Mesenchymal stem cell (in vitro differentiated cells and primary cell): ENCODE measurements at regions not wholly inside any gene's neighbourhood (a gene's known extent, or its start where the extent isn't known, plus 50 kb on each side); places are given as distances from the start of the nearest gene placed in this dataset.

Source experiments
- DNase-seq: peaks from one replicate; pipeline ENCODE4 v3.0.0-alpha.2; 2013
- H2AFZ ChIP-seq: one replicate; pipeline ENCODE4 v1.6.1; 2013; ENCODE audit warnings: low read depth, mild to moderate bottlenecking, control low read depth, inconsistent platforms, low read length, moderate library complexity
- H2AK5ac ChIP-seq: 2 replicates; pipeline ENCODE4 v1.6.1; 2013; ENCODE audit warnings: low read length, moderate library complexity, mild to moderate bottlenecking, inconsistent platforms; ENCODE audit not compliant: severe bottlenecking
- H2BK120ac ChIP-seq: one replicate; pipeline ENCODE4 v1.6.1; 2013; ENCODE audit warnings: low read depth, mild to moderate bottlenecking, inconsistent platforms, low read length, moderate library complexity
- H2BK12ac ChIP-seq, 2 experiments: one replicate each; pipeline ENCODE4 v1.6.1; 2013; ENCODE audit warnings: inconsistent platforms in 2 of 2, low read length in 2 of 2, mild to moderate bottlenecking in 2 of 2, moderate library complexity in 2 of 2, control low read depth in 1 of 2
- H2BK15ac ChIP-seq: one replicate; pipeline ENCODE4 v1.6.1; 2013; ENCODE audit warnings: mild to moderate bottlenecking, low read depth, inconsistent platforms; ENCODE audit not compliant: poor library complexity, severe bottlenecking
- H2BK5ac ChIP-seq: 2 replicates; pipeline ENCODE4 v1.6.1; 2013; ENCODE audit warnings: low read depth, mild to moderate bottlenecking, low read length, control low read depth, inconsistent platforms; ENCODE audit not compliant: poor library complexity, severe bottlenecking
- H3K14ac ChIP-seq, 2 experiments: one replicate each; pipeline ENCODE4 v1.6.1; 2013; ENCODE audit warnings: inconsistent platforms in 2 of 2, low read length in 2 of 2, control low read depth in 1 of 2, mild to moderate bottlenecking in 1 of 2, moderate library complexity in 1 of 2
- H3K18ac ChIP-seq, 2 experiments: one replicate each; pipeline ENCODE4 v1.6.1; 2013; ENCODE audit warnings: inconsistent platforms in 2 of 2, low read length in 2 of 2, control low read depth in 1 of 2, low read depth in 1 of 2, mild to moderate bottlenecking in 1 of 2
- H3K23ac ChIP-seq, 2 experiments: one replicate each; pipeline ENCODE4 v1.6.1; 2013; ENCODE audit warnings: inconsistent platforms in 2 of 2, low read length in 2 of 2, mild to moderate bottlenecking in 2 of 2, moderate library complexity in 2 of 2, control low read depth in 1 of 2
- H3K27ac ChIP-seq: 2 replicates; pipeline ENCODE4 v1.5.1; 2013; ENCODE audit warnings: mild to moderate bottlenecking, moderate library complexity, low read length, control low read depth, inconsistent platforms; ENCODE audit not compliant: poor library complexity, severe bottlenecking
- H3K27me3 ChIP-seq, 2 experiments: 2 replicates each; pipeline versions ENCODE4 v1.6.1 to v1.7.0; 2013; ENCODE audit warnings: low read length in 2 of 2, mild to moderate bottlenecking in 2 of 2, moderate library complexity in 2 of 2, control low read depth in 1 of 2, inconsistent platforms in 1 of 2; ENCODE audit not compliant: control insufficient read depth in 1 of 2, insufficient read depth in 1 of 2
- H3K36me3 ChIP-seq, 2 experiments: 2 replicates each; pipeline versions ENCODE4 v1.6.1 to v1.7.0; 2013; ENCODE audit warnings: low read length in 2 of 2, control low read depth in 1 of 2, inconsistent platforms in 1 of 2, low read depth in 1 of 2, mild to moderate bottlenecking in 1 of 2; ENCODE audit not compliant: insufficient read depth in 2 of 2, control insufficient read depth in 1 of 2
- H3K4ac ChIP-seq, 2 experiments: one replicate each; pipeline ENCODE4 v1.6.1; 2013; ENCODE audit warnings: inconsistent platforms in 2 of 2, low read length in 2 of 2, mild to moderate bottlenecking in 2 of 2, moderate library complexity in 2 of 2, control low read depth in 1 of 2, low read depth in 1 of 2
- H3K4me1 ChIP-seq: 2 replicates; pipeline ENCODE4 v1.6.1; 2013; ENCODE audit warnings: low read depth, low read length, control low read depth; ENCODE audit not compliant: control insufficient read depth, insufficient read depth
- H3K4me2 ChIP-seq: 2 replicates; pipeline ENCODE4 v1.6.1; 2013; ENCODE audit warnings: low read length, mild to moderate bottlenecking, inconsistent platforms; ENCODE audit not compliant: poor library complexity, severe bottlenecking
- H3K4me3 ChIP-seq, 2 experiments: 2 replicates each; pipeline versions ENCODE4 v1.5.1 to v1.7.0; 2013; ENCODE audit warnings: low read length in 2 of 2, mild to moderate bottlenecking in 2 of 2, control low read depth in 1 of 2, low read depth in 1 of 2; ENCODE audit not compliant: insufficient read depth in 1 of 2
- H3K79me1 ChIP-seq: replicated peaks from 2 replicates; pipeline ENCODE4 v1.6.1; 2013; ENCODE audit warnings: mild to moderate bottlenecking, control low read depth, low read length, inconsistent platforms; ENCODE audit not compliant: poor library complexity, severe bottlenecking
- H3K9ac ChIP-seq: 2 replicates; pipeline ENCODE4 v1.7.0; 2013; ENCODE audit warnings: mild to moderate bottlenecking, low read length, moderate library complexity
- H3K9me3 ChIP-seq: 2 replicates; pipeline ENCODE4 v1.7.0; 2013; ENCODE audit warnings: mild to moderate bottlenecking, low read length; ENCODE audit not compliant: control insufficient read depth
- H4K8ac ChIP-seq: one replicate; pipeline ENCODE4 v1.6.1; 2013; ENCODE audit warnings: inconsistent platforms, mild to moderate bottlenecking, low read length, moderate library complexity
- H4K91ac ChIP-seq: one replicate; pipeline ENCODE4 v1.6.1; 2013; ENCODE audit warnings: mild to moderate bottlenecking, low read length, inconsistent platforms
- WGBS: methylation state at CpG from one replicate; pipeline ENCODE4 v1.1.7; 2013; ENCODE audit warnings: mixed read lengths; 5-methylcytosine and 5-hydroxymethylcytosine counted together

DNA sequence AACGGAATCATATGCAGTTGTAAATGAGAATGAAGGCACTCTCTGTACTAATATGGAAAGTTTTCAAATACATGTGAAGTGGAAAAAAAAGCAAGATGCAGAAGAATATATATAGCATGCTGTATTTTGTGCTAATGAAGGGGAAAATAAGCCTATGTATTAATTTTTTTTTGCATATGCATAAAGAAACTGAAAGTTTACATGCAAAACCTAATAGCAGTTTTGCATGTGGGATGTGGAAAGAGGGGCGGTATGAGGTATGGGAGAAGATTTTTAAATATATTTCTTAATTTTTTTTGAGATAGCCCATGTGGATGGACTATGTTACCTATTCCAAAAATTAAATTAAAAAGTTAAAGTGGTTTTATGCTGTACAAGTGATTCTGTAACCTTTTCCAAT lies 83.7 kb upstream of the IL12B start:
- no peak overlapping the region for H2AFZ ChIP-seq
- no peak overlapping the region for H3K27ac ChIP-seq
- H3K9me3 ChIP-seq: no peaks in the 10 kb centered on the region
- H2BK5ac ChIP-seq: no peak overlapping the region
- DNase-seq: no peak
- no peak overlapping the region for H3K9ac ChIP-seq
- no peak overlapping the region for H4K91ac ChIP-seq
- no peak overlapping the region for H3K4me3 ChIP-seq
- no peak overlapping the region for H2BK12ac ChIP-seq
- H3K18ac ChIP-seq: no peak overlapping the region
- WGBS: 94% methylated on average over 2 of the region's 2 CpGs
- H3K14ac ChIP-seq: no peak overlapping the region
- no peaks in the 10 kb centered on the region for H3K79me1 ChIP-seq
- no peak overlapping the region for H3K4me2 ChIP-seq
- no peak overlapping the region for H2BK120ac ChIP-seq
- H3K23ac ChIP-seq: no peak overlapping the region
- H3K4ac ChIP-seq: no peak overlapping the region
- no peak overlapping the region for H2BK15ac ChIP-seq
- no peaks in the 10 kb centered on the region for H3K36me3 ChIP-seq
- no peak overlapping the region for H4K8ac ChIP-seq
- H2AK5ac ChIP-seq: no peak overlapping the region
- no peaks in the 10 kb centered on the region for H3K4me1 ChIP-seq
- H3K27me3 ChIP-seq: peaks cover 0 to 19% of the 10 kb centered on the region in 2 experiments

DNA sequence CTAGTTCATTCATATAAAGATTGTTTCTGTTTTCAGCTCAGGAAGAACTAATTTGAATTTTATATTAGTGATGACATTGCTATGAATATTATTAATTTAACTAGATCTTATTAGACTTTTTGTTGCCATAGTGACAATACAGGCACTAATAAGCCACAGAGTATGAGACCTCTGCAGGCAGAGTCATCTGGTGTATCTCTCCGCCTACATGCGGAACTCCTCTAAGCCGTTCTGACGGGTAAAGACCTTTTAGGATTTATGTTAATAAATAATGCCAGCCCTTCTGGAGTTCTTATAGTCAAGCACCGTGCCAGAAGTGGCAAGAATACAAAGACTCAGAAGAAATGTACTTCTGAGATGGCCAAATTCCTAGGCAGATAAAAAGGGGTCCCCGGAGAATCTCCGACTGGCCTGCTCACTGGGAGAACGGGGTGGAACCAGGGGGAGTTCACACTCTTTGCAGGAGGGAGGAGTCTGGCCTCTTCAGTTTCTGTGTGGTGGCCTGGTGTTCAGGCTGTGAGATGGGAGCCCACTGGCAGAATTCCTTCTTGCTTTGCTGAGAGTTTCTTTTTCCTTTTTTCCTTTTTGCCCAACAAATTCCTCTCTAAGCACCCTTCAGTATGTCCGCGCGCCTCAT lies 85.1 kb upstream of the IL12B start:
- Histone ChIP-seq H3K36me3 (no peaks in the 10 kb centered on the region), H4K91ac (no peak overlapping the region), H3K9me3 (no peaks in the 10 kb centered on the region), H3K23ac (no peak overlapping the region), H2BK120ac (no peak overlapping the region), H2BK12ac (no peak overlapping the region), H2BK15ac (no peak overlapping the region), H3K4me2 (no peak overlapping the region), H3K4ac (no peak overlapping the region), H2AFZ (no peak overlapping the region), H3K4me3 (peak overlapping the region in 1 of 2 experiments; percentile 53), H4K8ac (no peak overlapping the region), H3K14ac (no peak overlapping the region), H3K79me1 (no peaks in the 10 kb centered on the region), H3K4me1 (no peaks in the 10 kb centered on the region), H3K27me3 (peaks cover 0 to 17% of the 10 kb centered on the region in 2 experiments), H2AK5ac (no peak overlapping the region), H2BK5ac (no peak overlapping the region), H3K27ac (no peak overlapping the region), H3K9ac (peak overlapping the region; percentile 87), H3K18ac (no peak overlapping the region)
- WGBS: 78% methylated on average over 11 of the region's 11 CpGs
- no peak for DNase-seq

DNA sequence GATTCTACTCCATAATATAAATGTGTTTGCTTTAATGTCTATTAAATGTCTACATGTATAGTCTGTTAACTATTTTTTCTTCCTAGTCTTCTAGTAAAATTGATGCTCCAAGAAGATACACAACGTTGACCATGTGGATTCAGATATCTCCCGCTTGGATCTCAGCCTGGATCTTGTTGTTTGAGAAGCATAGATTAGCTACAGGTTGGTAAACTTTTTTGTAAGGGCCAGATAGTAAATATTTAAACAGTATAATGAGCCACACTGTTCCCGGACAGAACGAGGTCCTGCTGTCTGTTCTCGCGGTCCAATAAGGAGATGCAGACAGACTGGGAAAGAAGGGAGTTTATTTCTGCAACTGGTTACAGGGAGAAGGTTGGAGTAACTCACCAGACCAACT lies 86.2 kb upstream of the IL12B start:
- Histone ChIP-seq H2AFZ (no peak overlapping the region), H2AK5ac (no peak overlapping the region), H3K18ac (no peak overlapping the region), H3K79me1 (no peaks in the 10 kb centered on the region), H3K4ac (no peak overlapping the region), H4K8ac (no peak overlapping the region), H3K4me1 (no peaks in the 10 kb centered on the region), H3K14ac (no peak overlapping the region), H2BK120ac (no peak overlapping the region), H2BK12ac (no peak overlapping the region), H2BK5ac (no peak overlapping the region), H3K9ac (no peak overlapping the region), H3K23ac (no peak overlapping the region), H3K9me3 (no peaks in the 10 kb centered on the region), H3K36me3 (no peaks in the 10 kb centered on the region), H3K27me3 (peaks cover 0 to 11% of the 10 kb centered on the region in 2 experiments), H3K27ac (no peak overlapping the region), H2BK15ac (no peak overlapping the region), H3K4me2 (no peak overlapping the region), H3K4me3 (no peak overlapping the region), H4K91ac (no peak overlapping the region)
- 91% methylated on average over 6 of the region's 6 CpGs for WGBS
- no peak for DNase-seq

DNA sequence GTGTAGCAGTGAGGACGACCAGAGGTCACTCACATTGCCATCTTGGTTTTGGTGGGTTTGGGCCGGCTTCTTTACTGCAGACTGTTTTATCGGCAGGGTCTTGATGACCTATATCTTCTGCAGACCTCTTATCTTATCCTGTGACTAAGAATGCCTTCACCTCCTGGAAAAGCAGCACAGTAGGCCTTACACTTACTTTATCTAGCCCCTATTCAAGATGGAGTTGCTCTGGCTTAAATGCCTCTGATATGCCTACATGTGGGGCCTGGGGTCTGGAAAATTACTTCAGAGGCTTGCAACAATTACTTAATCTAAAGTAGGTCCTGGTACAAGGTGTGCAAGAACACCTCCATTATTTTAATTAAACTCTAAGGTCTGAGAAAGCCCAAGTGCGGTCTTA lies 86.9 kb upstream of the IL12B start:
- Histone ChIP-seq H2BK120ac (no peak overlapping the region), H3K36me3 (no peaks in the 10 kb centered on the region), H2BK15ac (no peak overlapping the region), H4K91ac (no peak overlapping the region), H2AFZ (no peak overlapping the region), H3K4me1 (no peaks in the 10 kb centered on the region), H3K4me2 (no peak overlapping the region), H2BK12ac (no peak overlapping the region), H3K79me1 (no peaks in the 10 kb centered on the region), H3K9me3 (no peaks in the 10 kb centered on the region), H3K27me3 (peaks cover 0 to 5% of the 10 kb centered on the region in 2 experiments), H3K4ac (no peak overlapping the region), H3K9ac (no peak overlapping the region), H2BK5ac (no peak overlapping the region), H3K14ac (no peak overlapping the region), H2AK5ac (no peak overlapping the region), H3K23ac (no peak overlapping the region), H3K27ac (no peak overlapping the region), H4K8ac (no peak overlapping the region), H3K4me3 (no peak overlapping the region), H3K18ac (no peak overlapping the region)
- 74% methylated on average over 3 of the region's 4 CpGs for WGBS
- DNase-seq: no peak
